SK-N-SH (cell line): ENCODE measurements at regions not wholly inside any gene's neighbourhood (a gene's known extent, or its start where the extent isn't known, plus 50 kb on each side); places are given as distances from the start of the nearest gene placed in this dataset.

Experiments used
- CTCF ChIA-PET: fragments of 300-600, 350-600 bp; formaldehyde crosslinking; extraction: SDS; loops from one replicate; lab custom pipeline; 2021; lab: Yijun Ruan, JAX
- POLR2A ChIA-PET: fragments of 350-600 bp; sonication (Branson Sonifier 250); formaldehyde crosslinking; extraction: SDS; loops from one replicate; lab custom pipeline; 2020; ENCODE audit warnings: antibody characterized with exemption, inconsistent platforms; lab: Yijun Ruan, JAX
- DNase-seq: peaks from one replicate; pipeline ENCODE4 v3.0.0; 2012
- H2AFZ ChIP-seq: fragments of 200-600 bp; sonication (generic); 2 replicates; pipeline ENCODE4 v1.8.1; 2016; ENCODE audit warnings: antibody characterized with exemption, mild to moderate bottlenecking, low read depth
- H3F3A ChIP-seq: fragments of 200-600 bp; sonication (generic); replicated peaks from 2 replicates; pipeline ENCODE3; 2016; ENCODE audit warnings: antibody characterized with exemption, mild to moderate bottlenecking; ENCODE audit not compliant: insufficient read depth
- H3K27ac ChIP-seq, 2 experiments: fragments of 200-500 bp in 1 of 2; fragments of 200-600 bp in 1 of 2; sonication (Bioruptor generic) in 1 of 2; sonication (generic), shearing (Covaris generic) in 1 of 2; 2 replicates each; pipeline versions ENCODE4 v1.5.1 to v1.6.1; 2014 to 2016; ENCODE audit warnings: low read depth in 2 of 2, inconsistent platforms in 1 of 2, low read length in 1 of 2, mild to moderate bottlenecking in 1 of 2, mixed read lengths in 1 of 2
- H3K27me3 ChIP-seq: fragments of 200-600 bp; sonication (generic), shearing (Covaris generic); 2 replicates; pipeline ENCODE4 v1.6.1; 2016; ENCODE audit warnings: mixed run types; ENCODE audit not compliant: insufficient read depth
- H3K36me3 ChIP-seq, 2 experiments: fragments of 200-500 bp in 1 of 2; fragments of 200-600 bp in 1 of 2; sonication (Bioruptor generic) in 1 of 2; sonication (generic) in 1 of 2; replicated peaks in 1 of 2; 2 replicates each; pipeline versions ENCODE3 to v1.5.1; 2014 to 2016; ENCODE audit warnings: low read length in 1 of 2, mild to moderate bottlenecking in 1 of 2; ENCODE audit not compliant: insufficient read depth in 2 of 2, control insufficient read depth in 1 of 2
- H3K4me1 ChIP-seq, 2 experiments: fragments of 200-500 bp in 1 of 2; fragments of 200-600 bp in 1 of 2; sonication (Bioruptor generic) in 1 of 2; sonication (generic), shearing (Covaris generic) in 1 of 2; 2 replicates each; pipeline versions ENCODE4 v1.5.1 to v1.6.1; 2014 to 2016; ENCODE audit warnings: low read depth in 1 of 2, low read length in 1 of 2, mixed run types in 1 of 2; ENCODE audit not compliant: insufficient read depth in 2 of 2, control insufficient read depth in 1 of 2
- H3K4me2 ChIP-seq: fragments of 200-600 bp; sonication (generic), shearing (Covaris generic); 2 replicates; pipeline ENCODE4 v1.6.1; 2017; ENCODE audit warnings: mixed run types
- H3K4me3 ChIP-seq, 2 experiments: fragments of 200-500 bp in 1 of 2; fragments of 200-600 bp in 1 of 2; sonication (Bioruptor generic) in 1 of 2; sonication (generic), shearing (Covaris generic) in 1 of 2; 2 replicates each; pipeline versions ENCODE4 v1.5.1 to v1.8.1; 2014 to 2016; ENCODE audit warnings: low read depth in 2 of 2, inconsistent platforms in 1 of 2, low read length in 1 of 2, mild to moderate bottlenecking in 1 of 2, mixed read lengths in 1 of 2, moderate library complexity in 1 of 2
- H3K79me2 ChIP-seq: fragments of 200-600 bp; sonication (generic); 2 replicates; pipeline ENCODE4 v1.8.1; 2017; ENCODE audit warnings: mild to moderate bottlenecking; ENCODE audit not compliant: insufficient read depth
- H3K9ac ChIP-seq: fragments of 200-600 bp; sonication (generic); 2 replicates; pipeline ENCODE4 v1.6.1; 2017; ENCODE audit warnings: mixed run types
- H3K9me2 ChIP-seq: fragments of 200-600 bp; sonication (generic); 2 replicates; pipeline ENCODE4 v1.6.1; 2017; ENCODE audit warnings: mixed run types
- H3K9me3 ChIP-seq: fragments of 200-600 bp; sonication (generic); 2 replicates; pipeline ENCODE4 v1.6.1; 2017; ENCODE audit warnings: mixed run types, mild to moderate bottlenecking, moderate library complexity
- H4K20me1 ChIP-seq: fragments of 200-600 bp; sonication (generic); 2 replicates; pipeline ENCODE4 v1.6.1; 2017; ENCODE audit warnings: mild to moderate bottlenecking, mixed run types; ENCODE audit not compliant: insufficient read depth
- CTCF ChIP-seq: fragments of 200-600 bp; sonication (generic); IDR thresholded peaks from 2 replicates; pipeline ENCODE4 v1.6.1; 2017; ENCODE audit warnings: antibody characterized with exemption, mild to moderate bottlenecking, moderate library complexity
- ELF1 ChIP-seq: IDR thresholded peaks from 2 replicates; pipeline ENCODE4 v1.4.0; 2012
- EZH2phosphoT487 ChIP-seq: fragments of 200-600 bp; sonication (generic); IDR thresholded peaks from 2 replicates; pipeline ENCODE4 v1.6.1; 2017; ENCODE audit warnings: low read depth, mixed run types, mild to moderate bottlenecking, antibody characterized with exemption, moderate library complexity, borderline replicate concordance
- FOXJ3 ChIP-seq: sonication (generic); formaldehyde crosslinking; IDR thresholded peaks from 2 replicates; pipeline ENCODE4 v1.5.1; 2020; ENCODE audit warnings: mild to moderate bottlenecking, missing genetic modification reagents
- GATA2 ChIP-seq: sonication (generic); formaldehyde crosslinking; IDR thresholded peaks from 2 replicates; pipeline ENCODE4 v1.5.0; 2020; ENCODE audit warnings: mild to moderate bottlenecking, missing genetic modification reagents
- MEF2A ChIP-seq: IDR thresholded peaks from 2 replicates; pipeline ENCODE4 v1.4.0; 2012; ENCODE audit warnings: low read depth, borderline replicate concordance
- MXI1 ChIP-seq: IDR thresholded peaks from 2 replicates; pipeline ENCODE4 v1.6.1; 2012; ENCODE audit warnings: mild to moderate bottlenecking, low read depth, low read length, improper control_type of control experiment
- NRF1 ChIP-seq: IDR thresholded peaks from 2 replicates; pipeline ENCODE4 v1.6.1; 2012; ENCODE audit warnings: low read depth, mild to moderate bottlenecking, low read length
- POLR2AphosphoS5 ChIP-seq: IDR thresholded peaks from 2 replicates; pipeline ENCODE4 v1.6.1; 2012; ENCODE audit warnings: low read depth, low read length
- REST ChIP-seq: IDR thresholded peaks from 2 replicates; pipeline ENCODE4 v1.6.1; 2012; ENCODE audit warnings: mild to moderate bottlenecking, low read depth, low read length, moderate library complexity
- RXRA ChIP-seq: IDR thresholded peaks from 2 replicates; pipeline ENCODE4 v1.4.0; 2012; ENCODE audit warnings: low read depth, mild to moderate bottlenecking, borderline replicate concordance
- SIN3A ChIP-seq: IDR thresholded peaks from 2 replicates; pipeline ENCODE4 v1.6.1; 2012; ENCODE audit warnings: low read depth, mild to moderate bottlenecking, low read length, moderate library complexity, borderline replicate concordance
- SMC3 ChIP-seq: IDR thresholded peaks from 2 replicates; pipeline ENCODE4 v1.6.1; 2012; ENCODE audit warnings: low read depth, low read length, improper control_type of control experiment
- TCF12 ChIP-seq: IDR thresholded peaks from 2 replicates; pipeline ENCODE4 v1.4.0; 2012
- YY1 ChIP-seq: IDR thresholded peaks from 2 replicates; pipeline ENCODE4 v1.4.0; 2012; ENCODE audit warnings: low read depth, mild to moderate bottlenecking
- WGBS: methylation state at CpG from one replicate; pipeline ENCODE4 v1.1.6; 2017; ENCODE audit warnings: low lambda C conversion rate; 5-methylcytosine and 5-hydroxymethylcytosine counted together
- TF ChIP-seq, protein P1 (sequence below): fragments of 150-350 bp; IDR thresholded peaks from 2 replicates; pipeline ENCODE4 v1.6.1; 2016; ENCODE audit warnings: mild to moderate bottlenecking, low read depth, low read length

- Histone ChIP-seq H3K4me1 (peaks cover 0 to 2% of the 10 kb centered on the region in 2 experiments; a peak in 2 of 4 replicates), H3K9me3 (no peaks in the 10 kb centered on the region), H3K9me2 (no peaks in the 10 kb centered on the region), H3K27me3 (no peaks in the 10 kb centered on the region), H2AFZ (no peak overlapping the region), H3K4me3 (no peak overlapping the region), H3K36me3 (no peaks in the 10 kb centered on the region), H3K27ac (no peak overlapping the region), H3K9ac (no peak overlapping the region), H3K79me2 (no peaks in the 10 kb centered on the region), H3K4me2 (no peak overlapping the region), H4K20me1 (no peaks in the 10 kb centered on the region), H3F3A (no peaks in the 10 kb centered on the region)
- WGBS, result 17% methylated on average over 1 of the region's 1 CpG
- CTCF ChIA-PET, result interaction anchor here (0.7 to 1.2 kb wide), 2 partner anchors 9 to 151 kb away, joined by 4 to 5 read pairs; no protein-coding TSS in a partner anchor
- no peak for TF ChIP-seq GATA2 (CRISPR knock-in tag)
- TF ChIP-seq SIN3A, result no peak
- TF ChIP-seq ELF1, result no peak
- TF ChIP-seq TCF12, result no peak
- no peak for TF ChIP-seq CTCF
- TF ChIP-seq MXI1, result no peak
- no peak for TF ChIP-seq SMC3
- TF ChIP-seq RXRA, result no peak
- TF ChIP-seq, protein P1, sequence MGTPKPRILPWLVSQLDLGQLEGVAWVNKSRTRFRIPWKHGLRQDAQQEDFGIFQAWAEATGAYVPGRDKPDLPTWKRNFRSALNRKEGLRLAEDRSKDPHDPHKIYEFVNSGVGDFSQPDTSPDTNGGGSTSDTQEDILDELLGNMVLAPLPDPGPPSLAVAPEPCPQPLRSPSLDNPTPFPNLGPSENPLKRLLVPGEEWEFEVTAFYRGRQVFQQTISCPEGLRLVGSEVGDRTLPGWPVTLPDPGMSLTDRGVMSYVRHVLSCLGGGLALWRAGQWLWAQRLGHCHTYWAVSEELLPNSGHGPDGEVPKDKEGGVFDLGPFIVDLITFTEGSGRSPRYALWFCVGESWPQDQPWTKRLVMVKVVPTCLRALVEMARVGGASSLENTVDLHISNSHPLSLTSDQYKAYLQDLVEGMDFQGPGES, result no peak
- no peak for TF ChIP-seq FOXJ3 (CRISPR knock-in tag)
- TF ChIP-seq POLR2AphosphoS5, result no peak
- no peak for TF ChIP-seq REST
- TF ChIP-seq YY1, result no peak
- TF ChIP-seq NRF1, result no peak
- TF ChIP-seq MEF2A, result no peak
- no peak for TF ChIP-seq EZH2phosphoT487
- DNase-seq, result no peak
- POLR2A ChIA-PET, result no interaction called here
These were observed 118.5 kb upstream of the MIR17HG start for GRCh38 chr13:91228940-91229339.
